PFSK-1 (cell line): ENCODE measurements at regions not wholly inside any gene's neighbourhood (a gene's known extent, or its start where the extent isn't known, plus 50 kb on each side); places are given as distances from the start of the nearest gene placed in this dataset.

Experiments
- FOXP2 ChIP-seq: optimal IDR thresholded peaks from 2 replicates; pipeline ENCODE3; 2011; ENCODE audit warnings: borderline replicate concordance, control low read depth, inconsistent platforms; ENCODE audit not compliant: insufficient read depth; ENCODE audit errors: extremely low read length, extremely low read depth
- POLR2AphosphoS5 ChIP-seq: IDR thresholded peaks from 2 replicates; pipeline ENCODE4 v1.6.1; 2012; ENCODE audit warnings: low read depth, mild to moderate bottlenecking, control low read depth, low read length, moderate library complexity
- REST ChIP-seq, 2 experiments: IDR thresholded peaks; 2 replicates each; pipeline versions ENCODE4 v1.6.1 to v1.8.0; 2011 to 2012; ENCODE audit warnings: low read depth in 2 of 2, low read length in 2 of 2, control low read depth in 1 of 2, inconsistent platforms in 1 of 2, mild to moderate bottlenecking in 1 of 2, moderate library complexity in 1 of 2; ENCODE audit not compliant: insufficient read depth in 1 of 2
- SIN3A ChIP-seq: IDR thresholded peaks from 2 replicates; pipeline ENCODE4 v1.6.1; 2012; ENCODE audit warnings: mild to moderate bottlenecking, low read length, moderate library complexity, borderline replicate concordance; ENCODE audit not compliant: insufficient read depth
- TAF1 ChIP-seq: IDR thresholded peaks from 2 replicates; pipeline ENCODE4 v1.6.1; 2012; ENCODE audit warnings: low read length, control low read depth, borderline replicate concordance; ENCODE audit not compliant: insufficient read depth

GRCh38 chr2:34789169-34789568 lies 1190.1 kb upstream of the FAM98A start:
- TF ChIP-seq TAF1 = no peak
- no peak for TF ChIP-seq REST (IDR thresholded peaks at IDR 0.05; ENCODE audit: insufficient read depth in 1 of 2, low read depth in 2 of 2, low read length in 2 of 2)
- no peak for TF ChIP-seq POLR2AphosphoS5
- no peak for TF ChIP-seq SIN3A
- no peak for TF ChIP-seq FOXP2
